GM18520 (cell line): ENCODE measurements at regions not wholly inside any gene's neighbourhood (a gene's known extent, or its start where the extent isn't known, plus 50 kb on each side); places are given as distances from the start of the nearest gene placed in this dataset.

Experiments
- ATAC-seq: cut with Tn5 transposase; IDR thresholded peaks from one replicate; pipeline ENCODE4 v1.9.1; 2021; ENCODE audit not compliant: unreplicated experiment

DNA sequence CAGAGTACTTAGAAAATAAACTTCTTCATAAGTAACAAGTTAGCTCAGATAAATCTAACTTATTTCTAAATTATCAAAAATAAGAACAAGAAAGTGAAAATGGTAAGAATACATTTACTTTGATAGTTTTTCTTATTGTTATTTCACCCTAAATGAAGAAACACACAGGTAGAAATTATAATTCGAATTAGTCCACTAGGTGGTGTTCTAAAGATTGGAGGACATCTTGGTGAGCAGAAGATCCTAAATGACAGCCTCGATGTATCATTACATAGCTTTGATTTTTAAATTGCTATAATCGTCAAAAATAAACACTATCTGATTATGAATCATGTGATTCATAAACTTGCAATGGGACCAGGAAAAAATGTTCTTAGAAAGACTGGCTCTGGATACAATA, 280.8 kb upstream of the UBE2E2 start:
- no peak for ATAC-seq

DNA sequence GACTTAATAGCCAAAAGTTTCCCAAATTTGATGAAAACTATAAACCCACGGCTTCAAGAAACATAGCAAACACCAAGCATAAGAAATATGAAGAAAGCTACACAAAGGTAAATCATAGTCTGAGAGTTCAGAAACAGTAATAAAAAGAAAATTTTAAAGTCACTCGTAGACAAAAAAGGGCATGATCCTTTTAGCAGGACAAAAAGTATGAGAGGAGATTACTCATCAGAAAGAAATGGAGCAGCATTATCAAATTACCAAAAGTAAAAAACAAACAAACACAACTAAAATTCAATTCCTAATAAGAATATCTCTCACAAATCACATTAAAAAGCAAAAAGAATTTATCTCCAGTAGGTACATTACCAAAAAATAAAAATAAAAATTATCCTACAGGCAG, 279.4 kb upstream of the UBE2E2 start:
- no peak for ATAC-seq

DNA sequence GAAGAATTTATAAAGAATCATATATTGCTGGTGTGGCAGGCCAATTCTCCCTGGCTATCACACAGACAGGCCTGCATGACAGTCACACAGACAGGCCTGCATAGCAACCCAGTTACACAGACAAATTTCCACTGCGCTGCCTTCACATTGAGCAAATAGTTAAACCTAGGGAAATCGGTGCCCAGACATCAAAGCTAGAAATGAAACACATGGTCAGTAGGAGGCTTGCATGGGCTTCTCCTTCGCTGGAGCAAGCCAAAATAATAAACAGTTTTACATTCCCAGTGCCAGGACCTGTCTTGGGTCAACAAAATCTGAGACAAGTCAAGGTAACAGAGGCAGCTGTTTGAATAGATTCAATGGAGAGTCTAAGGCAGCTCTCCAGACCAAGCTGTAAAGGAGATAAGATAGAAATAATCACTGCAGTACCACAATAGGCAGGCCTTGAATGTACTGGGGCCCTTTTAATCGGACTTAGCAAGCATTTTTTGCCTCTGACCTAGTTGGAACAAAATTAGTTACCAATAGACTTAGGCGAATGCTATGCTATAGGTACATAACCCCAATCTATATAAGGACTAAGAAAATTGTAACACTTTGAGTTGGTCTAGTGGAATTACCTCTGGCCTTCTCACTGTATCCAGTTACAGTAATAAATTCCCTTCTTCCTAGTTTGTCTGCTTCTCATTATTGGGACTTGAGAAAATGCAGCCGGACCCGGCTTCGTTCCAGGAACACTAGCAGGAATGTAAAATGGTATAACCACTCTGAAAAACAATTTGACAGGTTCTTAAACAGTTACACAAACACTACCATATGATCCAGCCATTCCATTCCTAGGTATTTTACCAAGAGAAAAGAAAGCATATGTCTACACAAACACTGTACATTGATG, 274.7 kb upstream of the UBE2E2 start:
- no peak for ATAC-seq

DNA sequence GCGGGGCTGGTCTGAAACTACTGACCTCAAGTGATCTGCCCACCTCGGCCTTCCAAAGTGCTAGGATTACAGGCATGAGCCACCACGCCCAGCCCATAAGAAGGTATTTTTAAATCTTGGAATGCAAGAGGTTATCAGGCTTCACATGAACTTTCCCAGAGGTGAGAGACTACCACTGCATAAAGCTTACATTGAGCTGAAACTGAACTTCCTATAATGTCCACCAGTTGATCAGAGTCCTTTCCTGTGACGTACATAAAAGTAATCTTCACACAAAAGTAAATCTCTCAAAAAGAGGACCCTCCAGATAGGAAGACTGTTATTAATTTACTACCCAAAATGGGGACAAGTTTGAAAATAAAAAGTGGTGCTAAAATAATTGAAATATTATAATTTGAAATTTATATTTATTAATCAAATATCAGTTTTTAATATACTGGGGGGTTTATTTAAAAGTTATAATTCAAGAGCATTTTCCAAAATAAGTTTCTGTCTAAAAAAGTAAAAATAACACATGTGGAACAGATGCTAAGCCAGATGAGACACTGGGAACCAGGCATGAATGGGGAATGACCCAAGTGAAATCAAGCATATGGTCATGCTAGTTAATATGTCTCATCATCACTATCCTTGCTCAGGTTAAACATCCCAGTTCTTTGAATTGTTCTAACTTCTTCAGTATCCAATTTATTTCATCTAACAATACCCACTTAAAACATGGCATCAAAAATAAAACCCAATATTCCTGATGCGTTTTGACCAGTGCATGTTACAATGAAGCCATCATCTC, 269.9 kb upstream of the UBE2E2 start:
- no peak for ATAC-seq

DNA sequence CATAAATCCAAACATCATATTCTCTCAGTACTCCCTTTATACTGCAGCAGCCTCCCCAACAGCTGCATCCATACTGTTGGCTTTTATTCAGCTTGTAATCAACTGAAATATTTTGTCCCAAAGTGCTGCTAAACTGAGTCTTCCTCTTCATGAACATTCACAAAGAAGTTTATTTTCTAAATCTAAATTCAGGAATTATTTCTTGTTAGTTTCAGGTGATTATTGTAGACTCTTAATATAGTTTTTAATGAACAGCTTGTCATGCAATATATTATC, 269.3 kb upstream of the UBE2E2 start:
- no peak for ATAC-seq

DNA sequence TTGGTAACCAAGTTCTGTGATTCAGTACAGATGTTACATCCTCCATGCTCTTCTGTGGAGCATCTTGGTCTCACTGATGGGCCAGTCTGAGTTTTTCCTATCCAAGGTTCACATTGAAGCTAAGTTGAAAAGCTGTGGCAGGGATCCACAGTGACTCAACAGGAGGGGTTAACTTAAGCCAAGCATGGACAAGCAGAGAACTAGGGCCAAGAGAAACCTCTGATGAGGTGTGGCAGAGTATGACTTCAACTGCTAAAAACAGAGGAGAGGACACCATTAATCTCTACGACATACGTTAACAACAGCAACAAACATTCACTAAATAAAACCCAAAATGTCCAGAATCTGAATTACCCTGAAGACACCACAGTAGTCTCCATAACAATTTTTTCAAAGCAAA, 268.1 kb upstream of the UBE2E2 start:
- no peak for ATAC-seq

DNA sequence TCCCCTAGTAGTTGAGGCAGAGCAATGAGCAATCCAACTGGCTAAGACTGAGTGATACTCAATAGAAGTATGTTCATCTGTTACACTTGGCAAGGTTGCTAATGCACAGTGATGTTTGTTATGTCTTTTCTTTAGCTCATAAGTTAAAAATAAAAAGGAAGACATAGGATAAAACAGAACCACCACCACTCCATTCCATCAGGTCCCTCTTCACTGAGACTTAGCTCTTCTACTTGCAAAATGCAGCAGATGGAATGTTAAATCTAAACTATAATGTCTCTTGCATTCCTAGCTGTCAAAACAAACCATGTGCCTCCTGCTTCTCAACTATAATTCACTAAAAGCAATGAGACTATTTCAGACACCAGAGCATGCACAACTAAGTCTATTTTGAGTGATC, 265.6 kb upstream of the UBE2E2 start:
- ATAC-seq, result no peak

DNA sequence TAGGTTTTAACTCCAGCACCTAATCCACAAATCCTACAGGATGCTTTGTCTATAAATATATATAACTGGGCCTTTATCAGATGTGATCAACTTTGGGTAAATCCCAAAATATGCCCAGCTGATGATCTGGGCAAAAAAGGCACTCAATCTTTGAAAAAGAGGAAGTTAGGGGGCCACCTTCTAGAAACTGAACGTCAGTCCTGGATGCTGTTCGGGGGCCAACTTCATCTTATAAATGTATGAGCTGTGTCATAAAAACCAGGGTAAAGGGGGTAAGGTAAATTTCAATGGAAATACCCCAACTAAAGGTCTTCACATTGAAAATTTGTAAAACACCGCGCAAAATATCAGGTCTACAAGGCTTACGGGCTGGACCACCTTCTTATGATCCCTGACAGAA, 264.4 kb upstream of the UBE2E2 start:
- ATAC-seq, result no peak

DNA sequence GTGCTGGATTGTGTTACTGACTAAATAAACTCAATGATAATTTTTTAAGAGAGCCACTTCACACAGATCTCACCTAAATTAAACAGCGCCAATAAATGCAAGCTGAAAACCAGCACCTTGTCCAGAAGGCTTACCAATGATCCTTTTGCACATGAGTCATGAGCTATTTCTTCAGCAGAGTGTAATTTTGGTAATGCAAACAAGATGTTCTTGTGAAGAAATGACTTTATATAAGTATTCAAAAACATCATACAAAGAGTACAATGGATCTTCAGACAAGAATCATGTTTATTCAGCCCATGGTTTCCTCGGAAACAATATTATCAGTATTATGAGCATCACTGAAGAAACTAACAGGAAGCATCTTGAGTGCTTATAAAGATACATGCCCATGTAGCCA, 263.8 kb upstream of the UBE2E2 start:
- no peak for ATAC-seq

DNA sequence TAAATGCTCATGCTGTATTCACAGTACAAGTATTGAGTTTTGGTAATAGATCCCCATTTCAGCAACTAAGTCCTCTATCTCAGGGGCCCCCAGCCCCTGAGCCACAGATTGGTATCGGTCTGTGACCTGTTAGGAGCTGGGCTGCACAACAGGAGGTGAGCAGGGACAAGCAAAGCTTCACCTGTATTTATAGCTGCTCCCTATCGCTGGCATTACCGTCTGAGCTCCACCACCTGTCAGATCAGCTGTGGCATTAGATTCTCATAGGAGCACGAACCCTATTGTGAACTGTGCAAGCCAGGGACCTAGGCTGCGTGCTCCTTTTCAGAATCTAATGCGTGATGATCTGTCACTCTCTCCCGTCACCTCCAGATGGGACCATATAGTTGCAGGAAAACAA, 262.8 kb upstream of the UBE2E2 start:
- no peak for ATAC-seq

DNA sequence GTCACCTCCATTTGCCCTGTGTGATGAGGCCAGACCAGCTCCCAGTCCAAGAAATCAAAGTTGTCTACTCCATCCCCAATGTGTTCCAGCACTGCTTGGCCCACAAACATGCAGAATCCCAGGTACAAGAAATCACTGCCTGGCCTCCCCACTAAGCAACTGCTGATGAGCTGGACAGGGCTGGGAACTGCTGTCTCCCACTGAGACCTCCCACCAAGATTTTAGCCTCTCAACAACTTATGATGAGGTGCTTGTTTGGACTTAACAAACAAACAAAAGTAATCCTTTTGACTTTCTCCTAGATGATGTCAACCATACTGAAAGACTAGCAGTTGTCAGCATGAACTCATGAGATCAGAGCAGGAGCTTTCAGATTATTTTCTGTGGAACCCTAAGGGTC, 260.1 kb upstream of the UBE2E2 start:
- no peak for ATAC-seq

DNA sequence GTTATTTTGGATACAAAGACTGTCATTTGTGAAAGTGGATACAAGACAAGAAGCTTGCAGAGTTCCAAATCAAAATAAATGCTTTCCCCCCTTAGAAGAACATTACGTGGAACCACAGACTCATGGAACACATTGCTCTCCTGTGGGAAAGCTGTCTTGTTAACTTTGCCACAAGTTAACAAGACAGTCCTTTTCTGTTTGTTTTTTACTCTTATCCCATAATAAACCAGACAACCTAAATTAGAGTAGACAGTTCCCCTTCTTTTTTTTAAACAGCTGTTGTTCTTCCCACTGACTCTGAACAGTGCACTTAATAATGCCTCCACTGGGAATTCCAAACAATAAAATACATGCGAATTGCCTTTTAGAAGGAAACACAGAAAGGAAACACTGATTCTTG, 255.3 kb upstream of the UBE2E2 start:
- no peak for ATAC-seq

DNA sequence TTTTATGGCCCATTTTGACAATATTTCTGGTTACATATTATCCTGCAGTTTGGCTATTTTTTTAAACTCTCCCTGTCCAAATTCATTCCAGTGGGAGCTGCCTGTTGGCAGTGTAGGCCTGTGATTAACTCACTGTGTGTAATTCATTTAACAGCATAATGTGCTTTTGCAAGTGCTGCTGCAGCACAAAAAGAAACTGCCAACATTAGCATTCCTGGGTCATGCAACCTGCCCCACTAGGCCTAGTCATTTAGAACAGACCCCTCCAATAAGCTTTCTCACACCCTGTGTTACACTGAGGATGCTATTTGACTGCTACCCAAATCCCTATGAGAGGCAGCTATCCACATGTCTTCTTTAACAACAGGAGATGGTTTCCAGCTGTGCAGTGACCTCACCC, 251.2 kb upstream of the UBE2E2 start:
- no peak for ATAC-seq

DNA sequence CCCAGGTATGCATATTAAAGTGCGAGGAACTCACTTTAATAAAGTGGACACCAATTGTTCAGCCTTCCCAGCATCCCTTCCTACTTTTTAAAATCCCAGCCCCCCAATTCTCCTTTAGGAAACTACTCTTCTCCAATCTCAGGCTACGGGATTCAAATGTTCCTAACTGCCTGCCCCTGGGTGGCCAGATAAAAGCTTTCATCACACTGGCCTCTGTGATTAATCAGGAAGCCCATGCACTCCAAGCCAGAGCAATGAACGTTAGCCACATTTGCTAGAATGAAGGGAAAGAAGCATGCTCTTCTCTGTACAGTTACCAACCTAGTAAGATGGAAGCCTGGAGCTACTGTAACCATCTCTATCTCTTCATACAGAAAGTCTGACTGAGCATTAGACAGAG, 250.3 kb upstream of the UBE2E2 start:
- no peak for ATAC-seq

DNA sequence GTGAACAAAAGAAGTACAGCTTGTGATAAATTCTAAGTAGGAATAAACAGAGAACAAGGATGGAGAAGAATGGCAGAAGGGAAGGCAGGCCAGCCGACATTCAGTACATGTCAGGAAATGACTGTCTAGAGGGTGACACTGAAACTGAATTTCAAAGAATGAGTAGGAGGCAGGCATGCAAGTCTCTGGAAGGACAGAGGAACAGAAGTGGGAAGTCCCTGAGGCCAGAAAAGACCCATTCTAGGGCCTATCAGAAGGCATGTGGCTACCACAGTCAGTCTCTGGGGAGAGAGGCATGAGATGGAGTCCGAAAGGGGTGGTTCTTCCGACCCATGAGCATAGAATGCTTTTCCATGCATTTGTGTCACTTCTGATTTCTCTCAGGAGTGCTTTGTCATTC, 243.5 kb upstream of the UBE2E2 start:
- ATAC-seq, result peak; percentile 98

DNA sequence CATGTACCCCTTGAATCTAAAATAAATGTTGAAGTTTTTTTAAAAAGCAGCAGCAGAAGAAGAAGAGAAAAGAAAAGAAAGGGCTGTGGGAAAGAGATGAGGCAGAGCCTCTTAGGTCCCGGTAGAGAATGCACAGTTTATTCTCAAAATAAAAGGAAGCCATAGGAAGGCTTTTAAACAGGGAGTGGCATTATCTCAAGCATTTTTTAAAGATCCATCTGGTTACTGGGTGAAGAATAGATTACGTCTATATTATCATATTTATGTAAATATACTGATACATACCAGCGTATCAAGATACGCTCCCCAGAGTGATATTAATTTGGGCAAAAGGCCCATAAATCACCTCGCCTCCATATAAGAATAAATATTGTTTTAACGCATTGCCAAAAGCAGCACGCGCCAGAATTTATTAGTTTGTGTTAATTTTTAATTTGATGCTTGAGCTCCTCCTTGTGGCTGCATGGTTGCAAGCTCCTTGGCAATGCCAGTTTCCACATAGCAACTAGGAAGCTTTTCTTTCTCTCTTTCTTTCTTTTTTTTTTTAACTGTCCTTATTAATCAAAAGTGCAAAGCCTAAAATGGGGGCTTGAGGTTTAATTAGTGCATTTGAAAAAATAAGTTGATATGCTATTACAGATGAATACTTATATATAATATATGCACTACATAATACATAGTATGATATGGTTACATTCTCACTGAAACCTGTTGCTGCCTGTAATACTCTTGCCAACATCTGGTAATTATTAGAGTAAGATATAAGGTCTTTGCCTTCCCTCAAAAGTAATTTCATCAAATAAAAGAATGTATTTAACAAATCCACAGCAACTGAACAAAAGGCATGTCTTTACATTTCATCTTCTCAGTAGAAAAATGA, 242.8 kb upstream of the UBE2E2 start:
- no peak for ATAC-seq

DNA sequence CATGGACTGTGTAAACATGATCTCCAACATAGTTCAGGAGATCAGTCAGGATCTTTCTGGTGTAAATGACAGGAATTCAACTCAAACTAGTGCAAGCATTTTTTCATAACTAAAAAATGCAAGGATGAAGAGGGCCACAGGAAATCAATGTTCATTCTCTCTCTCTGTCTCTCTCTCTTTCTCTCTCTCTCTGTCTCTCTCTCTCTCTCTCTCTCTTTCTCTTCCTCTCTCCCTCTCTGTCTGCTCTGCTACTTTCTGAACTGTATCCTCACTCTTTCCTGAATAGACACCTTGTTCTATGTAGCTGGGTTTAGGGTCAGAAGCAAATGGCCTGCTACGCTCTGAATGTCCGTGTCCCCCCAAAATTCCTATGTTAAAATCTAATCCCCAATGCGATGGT, 240.9 kb upstream of the UBE2E2 start:
- ATAC-seq, result no peak

DNA sequence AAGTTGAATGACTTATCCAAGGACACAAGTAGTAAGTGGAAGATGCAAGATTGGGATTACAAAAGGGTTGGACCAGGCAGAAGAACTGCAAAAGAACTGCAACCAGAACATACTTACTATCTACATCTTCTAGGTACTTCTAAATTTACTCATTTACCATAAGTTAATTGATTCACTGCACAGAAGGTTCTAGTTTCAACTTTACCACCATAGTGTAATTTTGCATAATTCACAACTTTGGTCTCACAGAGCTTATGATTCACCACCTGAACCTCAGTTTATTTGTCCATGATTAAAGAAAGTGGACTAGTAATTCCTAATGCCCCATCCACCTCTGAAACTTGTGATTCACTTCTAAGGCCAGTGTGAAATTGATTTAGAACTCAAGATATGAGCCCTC, 236.8 kb upstream of the UBE2E2 start:
- ATAC-seq, result peak; percentile 52

DNA sequence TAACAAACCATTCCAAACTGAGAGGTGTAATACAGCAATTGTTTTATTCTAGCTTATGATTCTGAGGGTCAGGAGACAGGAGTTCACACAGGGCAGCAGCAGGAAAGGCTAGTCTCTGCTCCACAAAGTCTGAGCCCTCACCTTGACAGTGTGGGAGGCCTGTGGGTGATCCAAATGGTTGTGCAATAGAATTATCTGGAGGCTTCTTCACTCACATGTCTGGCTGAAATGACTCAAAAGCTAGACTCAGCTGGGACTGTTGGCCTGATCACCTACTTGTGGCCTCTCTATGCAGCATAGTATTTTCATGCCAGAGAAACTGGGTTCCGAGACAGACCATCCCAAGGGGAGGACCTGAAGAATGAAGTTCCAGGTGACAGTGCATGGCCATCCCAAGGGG, 233.9 kb upstream of the UBE2E2 start:
- ATAC-seq, result no peak

DNA sequence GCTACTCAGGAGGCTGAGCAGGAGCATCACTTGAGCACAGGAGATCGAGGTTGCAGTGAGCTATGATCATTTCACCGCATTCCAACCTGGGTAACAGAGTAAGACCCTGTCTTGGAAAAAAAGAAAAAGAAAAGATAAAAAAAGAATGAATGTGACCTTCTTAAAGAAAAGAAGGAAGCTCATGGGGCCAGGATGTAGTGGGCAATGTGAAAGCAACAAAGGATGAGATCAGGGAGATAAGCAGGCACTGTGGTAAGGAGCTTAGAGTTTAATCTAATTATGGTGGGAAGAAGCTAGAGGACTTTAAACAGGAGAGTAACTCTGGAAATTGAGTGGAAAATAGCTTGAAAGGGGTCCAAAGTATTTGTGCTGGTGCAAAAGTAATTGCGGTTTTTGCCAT, 231.6 kb upstream of the UBE2E2 start:
- ATAC-seq, result no peak

DNA sequence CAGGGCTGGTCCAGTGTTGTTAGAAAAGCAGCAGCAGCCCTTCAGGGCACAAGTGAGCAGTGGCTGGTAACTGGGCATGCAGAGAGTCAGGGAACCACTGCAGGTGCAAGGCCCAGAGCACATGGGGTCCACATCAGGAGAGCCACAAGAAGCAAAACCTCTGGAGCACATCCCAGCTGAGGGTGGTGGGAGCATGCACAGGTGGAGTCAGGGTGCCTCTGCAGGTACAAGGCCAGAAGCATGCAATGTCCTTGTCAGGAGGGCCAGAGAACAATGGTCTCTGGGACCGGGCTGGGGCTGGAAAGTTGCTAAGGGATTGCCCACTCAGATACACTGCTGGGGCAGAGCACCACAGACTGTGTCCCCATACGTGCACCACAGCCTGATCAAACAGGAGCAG, 226.1 kb upstream of the UBE2E2 start:
- no peak for ATAC-seq
